Motor neuron (in vitro differentiated cells): ENCODE measurements at regions not wholly inside any gene's neighbourhood (a gene's known extent, or its start where the extent isn't known, plus 50 kb on each side); places are given as distances from the start of the nearest gene placed in this dataset.
A peak's percentile ranks its signal among the peaks of the same experiment; 100 is the strongest.
"Not testable (repeated sequence)": the region's sequence is repeated elsewhere in the genome, so short reads cannot be mapped to it uniquely, and the experiment has no call there.

ENCODE experiments used
- ATAC-seq, 8 experiments: fragments of 200-7000 bp; cut with Tn5 transposase; replicated peaks in 6 of 8; 2 replicates each; pipeline ENCODE4 v1.8.0; 2021; ENCODE audit warnings: mild to moderate bottlenecking in 8 of 8, moderate library complexity in 8 of 8
- H3K27ac ChIP-seq, 2 donors: fragments of 250-450 bp; sonication (Bioruptor Pico); 2 replicates each; pipeline ENCODE4 v1.9.0; 2021; ENCODE audit warnings: antibody characterized with exemption in 2 of 2, mild to moderate bottlenecking in 2 of 2, moderate library complexity in 1 of 2
- H3K4me1 ChIP-seq, 2 donors: fragments of 250-450 bp; sonication (Bioruptor Pico); replicated peaks in 1 of 2; 2 replicates each; pipeline ENCODE4 v1.6.1; 2021; ENCODE audit warnings: antibody characterized with exemption in 2 of 2, mild to moderate bottlenecking in 2 of 2, moderate library complexity in 1 of 2
- H3K4me3 ChIP-seq, 5 donors: fragments of 250-450 bp; sonication (Bioruptor Pico); 2 replicates each; pipeline ENCODE4 v1.9.0; 2021; ENCODE audit warnings: antibody characterized with exemption in 5 of 5, mild to moderate bottlenecking in 5 of 5, moderate library complexity in 4 of 5
- WGBS, 10 experiments: fragments of 450-650 bp; shearing (Covaris generic); methylation state at CpG; one replicate each; pipeline ENCODE4 v1.0.0; 2022; 5-methylcytosine and 5-hydroxymethylcytosine counted together
- in situ Hi-C, 9 experiments: fragments of 400-800 bp; cut with MboI; loops; one replicate each; pipeline ENCODE4 v1.15.0; 2021; ENCODE audit warnings: low sequenced_read_pairs in 9 of 9, low pct_unique_long_range_greater_than_20kb in 2 of 9; ENCODE audit not compliant: unreplicated experiment in 9 of 9

- H3K4me3 ChIP-seq, in situ Hi-C loops, H3K27ac ChIP-seq, ATAC-seq: not testable (repeated sequence)
- H3K4me1 ChIP-seq: peaks cover 7 to 10% of the 10 kb centered on the region in 2 donors
- WGBS, 10 experiments: 14 to 100% (median 80%) methylated on average over 1 to 8 of the region's 10 CpGs; no CpG with 5 or more reads in 3 of the 10 experiments
Measured at GRCh38 chr6:86478316-86478715, 459.0 kb upstream of the HTR1E start.

GRCh38 chr6:86477500-86478148 lies 459.7 kb upstream of the HTR1E start:
- in situ Hi-C loops: no loop called here
- H3K4me1 ChIP-seq: peaks cover 7 to 10% of the 10 kb centered on the region in 2 donors
- H3K4me3 ChIP-seq: no peak overlapping the region
- WGBS, 10 experiments: 0 to 80% (median 19%) methylated on average over 1 to 5 of the region's 9 CpGs; no CpG with 5 or more reads in 5 of the 10 experiments
- peak in 7 of 8 experiments; percentile 36 to 95 (median 87) for ATAC-seq
- H3K27ac ChIP-seq: no peak overlapping the region

DNA sequence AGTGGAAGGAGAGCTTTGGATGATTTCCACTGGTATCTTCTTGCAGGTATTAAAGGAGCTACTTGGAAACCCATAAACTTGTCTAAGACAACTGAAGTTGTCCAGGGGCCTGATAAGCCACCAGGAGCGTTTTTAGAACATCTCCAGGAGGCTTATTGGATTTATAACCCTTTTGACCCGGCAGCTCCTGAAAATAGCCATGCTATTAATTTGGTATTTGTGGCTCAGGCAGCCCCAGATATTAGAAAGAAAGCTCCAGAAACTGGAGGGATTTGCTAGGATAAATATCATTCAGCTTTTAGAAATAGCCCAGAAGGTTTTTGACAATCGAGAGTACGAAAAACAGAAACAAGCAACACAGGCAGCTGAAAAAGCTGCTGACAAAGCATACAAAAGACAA lies 461.0 kb upstream of the HTR1E start:
- Histone ChIP-seq H3K27ac (no peak overlapping the region), H3K4me3 (no peak overlapping the region), H3K4me1 (peaks cover 10 to 12% of the 10 kb centered on the region in 2 donors)
- no peak for ATAC-seq
- WGBS, 10 experiments: 0 to 100% (median 85%) methylated on average over 2 to 4 of the region's 4 CpGs; no CpG with 5 or more reads in 1 of the 10 experiments
- in situ Hi-C loops: no loop called here

GRCh38 chr6:86474081-86474480 lies 463.2 kb upstream of the HTR1E start:
- no peak overlapping the region for H3K4me3 ChIP-seq
- in situ Hi-C loops: no loop called here
- peaks cover 10 to 12% of the 10 kb centered on the region in 2 donors for H3K4me1 ChIP-seq
- no peak for ATAC-seq
- H3K27ac ChIP-seq: no peak overlapping the region
- WGBS, 10 experiments: 0 to 100% (median 89%) methylated on average over 2 to 6 of the region's 9 CpGs; no CpG with 5 or more reads in 3 of the 10 experiments

- no peak overlapping the region for H3K27ac ChIP-seq
- 6 to 82% (median 59%) methylated on average over 1 to 3 of the region's 3 CpGs; no CpG with 5 or more reads in 3 of the 10 experiments for WGBS, 10 experiments
- no peak overlapping the region for H3K4me3 ChIP-seq
- ATAC-seq: peak in 5 of 8 experiments; percentile 12 to 61 (median 25)
- peaks cover 1 to 5% of the 10 kb centered on the region in 2 donors for H3K4me1 ChIP-seq
- in situ Hi-C loops: no loop called here
Measured at GRCh38 chr6:86471791-86472190, 465.5 kb upstream of the HTR1E start.

GRCh38 chr6:86459978-86460377 lies 477.4 kb upstream of the HTR1E start:
- no peak for ATAC-seq
- in situ Hi-C loops: no loop called here
- no peak overlapping the region for H3K27ac ChIP-seq
- H3K4me3 ChIP-seq: no peak overlapping the region
- 4 to 98% (median 78%) methylated on average over 3 to 4 of the region's 4 CpGs; no CpG with 5 or more reads in 2 of the 10 experiments for WGBS, 10 experiments
- no peaks in the 10 kb centered on the region for H3K4me1 ChIP-seq

DNA sequence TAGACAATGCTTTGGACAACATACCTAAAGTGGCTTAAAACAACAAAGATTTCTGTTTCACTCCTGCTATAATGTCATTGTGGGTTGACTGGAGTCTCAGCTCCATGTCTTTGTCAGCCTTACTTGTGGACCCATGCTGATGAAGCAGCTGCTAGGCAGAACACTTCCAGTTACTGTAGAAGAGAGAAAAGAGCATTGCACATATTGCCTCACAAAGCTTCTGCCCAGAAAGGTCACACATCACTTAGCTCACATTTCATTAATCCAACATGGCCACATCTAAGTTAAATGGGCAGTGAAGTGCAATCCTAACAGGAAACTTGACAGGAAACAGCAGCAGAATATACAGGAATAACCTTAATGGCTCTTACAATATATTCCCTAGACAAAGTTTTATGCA lies 480.5 kb upstream of the HTR1E start:
- Histone ChIP-seq H3K4me1 (no peaks in the 10 kb centered on the region), H3K27ac (no peak overlapping the region), H3K4me3 (no peak overlapping the region)
- in situ Hi-C loops: no loop called here
- peak in 3 of 8 experiments; percentile 27 to 46 (median 39) for ATAC-seq

- ATAC-seq: no peak
- no peak overlapping the region for H3K4me3 ChIP-seq
- H3K27ac ChIP-seq: no peak overlapping the region
- H3K4me1 ChIP-seq: no peaks in the 10 kb centered on the region
- WGBS, 10 experiments: 0 to 67% (median 47%) methylated on average over 1 of the region's 1 CpG; no CpG with 5 or more reads in 6 of the 10 experiments
- in situ Hi-C loops: no loop called here
Measured at GRCh38 chr6:86453232-86453631, 484.1 kb upstream of the HTR1E start.

- in situ Hi-C loops: no loop called here
- no peaks in the 10 kb centered on the region for H3K4me1 ChIP-seq
- no peak overlapping the region for H3K27ac ChIP-seq
- WGBS, 10 experiments: 0 to 94% (median 83%) methylated on average over 1 to 2 of the region's 2 CpGs; no CpG with 5 or more reads in 1 of the 10 experiments
- H3K4me3 ChIP-seq: no peak overlapping the region
- ATAC-seq: peak in 2 of 8 experiments; percentile 61 to 66
Measured at GRCh38 chr6:86448398-86448797, 488.9 kb upstream of the HTR1E start.

DNA sequence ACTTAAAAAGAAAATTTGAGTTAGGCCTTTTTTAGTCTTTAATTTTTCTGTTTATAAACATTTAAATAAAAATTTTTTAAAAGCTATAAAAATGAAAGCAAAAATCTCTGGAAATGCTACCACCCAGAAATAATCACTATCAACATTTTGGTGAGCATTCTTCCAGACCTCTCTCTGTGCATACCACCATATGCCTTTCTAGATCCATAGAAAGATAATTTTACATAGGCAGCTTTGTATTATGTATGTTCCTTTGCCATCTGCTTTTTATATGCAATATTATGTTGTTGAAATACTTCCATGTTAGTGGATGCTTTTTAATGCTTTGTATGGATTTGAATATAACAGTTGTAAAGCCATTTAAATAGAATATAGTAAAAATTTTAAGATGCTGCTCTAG lies 496.7 kb upstream of the HTR1E start:
- ATAC-seq: no peak
- H3K4me1 ChIP-seq: peaks cover 4 to 5% of the 10 kb centered on the region in 2 donors
- in situ Hi-C loops: no loop called here
- no peak overlapping the region for H3K4me3 ChIP-seq
- no peak overlapping the region for H3K27ac ChIP-seq

- no peak for ATAC-seq
- in situ Hi-C loops: no loop called here
- H3K4me3 ChIP-seq: no peak overlapping the region
- no peaks in the 10 kb centered on the region for H3K4me1 ChIP-seq
- H3K27ac ChIP-seq: no peak overlapping the region
- WGBS, 10 experiments: 0 to 83% (median 33%) methylated on average over 1 of the region's 1 CpG; no CpG with 5 or more reads in 6 of the 10 experiments
Measured at GRCh38 chr6:86423571-86423970, 513.8 kb upstream of the HTR1E start.

DNA sequence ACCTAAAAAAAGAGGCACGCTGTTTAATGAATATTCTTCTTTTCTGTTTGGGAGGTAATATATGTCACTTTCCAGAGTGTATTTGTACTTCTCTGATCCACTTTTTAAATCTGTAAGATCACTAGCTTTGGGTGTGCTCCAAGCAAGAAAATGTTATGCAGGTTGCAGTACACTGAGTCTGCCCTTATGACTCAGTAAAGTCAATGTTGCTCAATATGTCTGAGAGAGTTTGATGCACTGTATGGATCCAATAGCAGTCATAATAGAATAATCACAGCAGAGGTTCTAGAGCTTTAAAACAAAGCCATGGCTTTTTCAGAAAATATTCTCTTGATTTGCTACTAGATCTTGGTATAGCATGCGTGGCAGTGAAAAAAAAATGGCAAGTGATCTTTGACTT lies 525.3 kb upstream of the HTR1E start:
- no peaks in the 10 kb centered on the region for H3K4me1 ChIP-seq
- no peak overlapping the region for H3K27ac ChIP-seq
- in situ Hi-C loops: no loop called here

GRCh38 chr6:86407128-86407527 lies 530.2 kb upstream of the HTR1E start:
- WGBS, 10 experiments: 0 to 83% (median 66%) methylated on average over 1 to 2 of the region's 2 CpGs; no CpG with 5 or more reads in 2 of the 10 experiments
- Histone ChIP-seq H3K4me1 (no peaks in the 10 kb centered on the region), H3K27ac (no peak overlapping the region), H3K4me3 (no peak overlapping the region)
- ATAC-seq: no peak
- in situ Hi-C loops: no loop called here

More for the DNA sequence above, 525.3 kb upstream of the HTR1E start:
- ATAC-seq: peak in 1 of 8 experiments; percentile 67
- 0 to 100% (median 91%) methylated on average over 1 to 2 of the region's 2 CpGs; no CpG with 5 or more reads in 1 of the 10 experiments for WGBS, 10 experiments
- H3K4me3 ChIP-seq: no peak overlapping the region

DNA sequence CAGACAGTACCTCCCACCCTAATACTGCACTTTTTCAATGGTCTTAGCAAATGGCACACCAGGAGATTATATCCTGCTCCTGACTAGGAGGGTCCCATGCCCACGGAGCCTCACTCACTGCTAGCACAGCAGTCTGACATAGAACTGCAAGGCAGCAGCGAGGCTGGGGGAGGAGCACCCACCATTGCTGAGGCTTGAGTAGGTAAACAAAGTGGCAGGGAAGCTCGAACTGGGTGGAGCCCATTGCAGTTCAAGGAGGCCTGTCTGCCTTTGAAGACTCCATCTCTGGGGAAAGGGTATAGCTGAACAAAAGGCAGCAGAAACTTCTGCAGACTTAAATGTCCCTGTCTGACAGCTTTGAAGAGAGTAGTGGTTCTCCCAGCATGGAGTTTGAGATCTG lies 544.5 kb upstream of the HTR1E start:
- H3K4me1 ChIP-seq, in situ Hi-C loops, ATAC-seq, H3K4me3 ChIP-seq, H3K27ac ChIP-seq: not testable (repeated sequence)
- WGBS, 10 experiments: 23 to 75% (median 70%) methylated on average over 2 of the region's 3 CpGs; no CpG with 5 or more reads in 7 of the 10 experiments
